ENCODE measurements at regions not wholly inside any gene's neighbourhood (a gene's known extent, or its start where the extent isn't known, plus 50 kb on each side); places are given as distances from the start of the nearest gene placed in this dataset.

GRCh38 chr11:70619591-70619990 is 221.3 kb downstream of the CTTN start:
- TF ChIP-seq NANOG (IDR thresholded peaks at IDR 0.05; ENCODE audit: borderline replicate concordance): no peak
- no peak for TF ChIP-seq JUNB (IDR thresholded peaks at IDR 0.05; ENCODE audit: unreplicated experiment)
- TF ChIP-seq CTCF (conservative IDR thresholded peaks at IDR 0.05; ENCODE audit: low read depth in 2 of 2): no peak
- no peak for TF ChIP-seq ZNF331 (CRISPR knock-in tag; IDR thresholded peaks at IDR 0.05; ENCODE audit: low read depth)
- no peak for TF ChIP-seq REST (IDR thresholded peaks at IDR 0.05; ENCODE audit: unreplicated experiment)
- TF ChIP-seq CREB1 (CRISPR knock-in tag; IDR thresholded peaks at IDR 0.05; ENCODE audit: low read depth): no peak
- no peak for TF ChIP-seq EZH2 (IDR thresholded peaks at IDR 0.05; ENCODE audit: low read depth, unreplicated experiment)
- TF ChIP-seq EZH2phosphoT487 (IDR thresholded peaks at IDR 0.05; ENCODE audit: unreplicated experiment): no peak
- no peak for TF ChIP-seq ZNF462 (CRISPR knock-in tag; IDR thresholded peaks at IDR 0.05)
- no peak for TF ChIP-seq STAT1 (IDR thresholded peaks at IDR 0.05; ENCODE audit: unreplicated experiment)
- no peak for TF ChIP-seq ZNF114 (CRISPR knock-in tag; IDR thresholded peaks at IDR 0.05)
- TF ChIP-seq ETS1 (IDR thresholded peaks at IDR 0.05): no peak
- no peak for TF ChIP-seq POLR2AphosphoS5 (IDR thresholded peaks at IDR 0.05; ENCODE audit: low read depth)
- H3K36me3 ChIP-seq (ENCODE audit: insufficient read depth): no peaks in the 10 kb centered on the region
- ATAC-seq: no peak
- no peaks in the 10 kb centered on the region for H3F3A ChIP-seq (replicated peaks; ENCODE audit: low read depth)
- H2AFZ ChIP-seq: no peak overlapping the region
- H3K9me3 Mint-ChIP-seq: no peaks in the 10 kb centered on the region; the same call in 1 of the 3 replicates
- H3K27ac Mint-ChIP-seq: no peak overlapping the region; the same call in 1 of the 2 replicates
- peaks cover 4% of the 10 kb centered on the region; the same call in 2 of the 3 replicates for H3K4me1 Mint-ChIP-seq
- H3K9me2 ChIP-seq (ENCODE audit: insufficient read depth): no peaks in the 10 kb centered on the region
- no peak overlapping the region for H3K4me2 ChIP-seq
- no peak overlapping the region for H3K4me3 ChIP-seq
- peaks cover 3% of the 10 kb centered on the region for H4K20me1 ChIP-seq (replicated peaks; ENCODE audit: insufficient read depth)
- no peak overlapping the region for H3K27ac ChIP-seq (ENCODE audit: low read depth)
- no peak for DNase-seq (ENCODE audit: low spot score)
- peaks cover 6% of the 10 kb centered on the region for H3K79me2 ChIP-seq (replicated peaks; ENCODE audit: insufficient read depth)
- H3K27me3 Mint-ChIP-seq (ENCODE audit: insufficient read depth, low read depth, poor library complexity): peaks cover 13% of the 10 kb centered on the region
- no peaks in the 10 kb centered on the region for H3K4me1 ChIP-seq (ENCODE audit: insufficient read depth)
- H3K27me3 ChIP-seq (ENCODE audit: insufficient read depth): no peaks in the 10 kb centered on the region
- H3K4me3 Mint-ChIP-seq: no peak overlapping the region
- peaks cover 5% of the 10 kb centered on the region; the same call in 1 of the 3 replicates for H3K36me3 Mint-ChIP-seq (ENCODE audit: low read depth)

Measured in GM23338 (cell line).